Fibroblast of pulmonary artery (primary cell): ENCODE measurements at regions not wholly inside any gene's neighbourhood (a gene's known extent, or its start where the extent isn't known, plus 50 kb on each side); places are given as distances from the start of the nearest gene placed in this dataset.

Source experiments
- DNase-seq: peaks from one replicate; pipeline ENCODE4 v3.0.0-alpha.2; 2010; ENCODE audit warnings: low read depth
- H3K4me3 ChIP-seq: replicated peaks from 2 replicates; pipeline ENCODE4 v1.5.1; 2011; ENCODE audit warnings: low read depth, mild to moderate bottlenecking, control low read depth, low read length, moderate library complexity
- TF ChIP-seq, protein P1 (sequence below): IDR thresholded peaks from 2 replicates; pipeline ENCODE4 v1.5.1; 2011; ENCODE audit warnings: mild to moderate bottlenecking, control low read depth, low read length, inconsistent platforms; ENCODE audit errors: missing control alignments

DNA sequence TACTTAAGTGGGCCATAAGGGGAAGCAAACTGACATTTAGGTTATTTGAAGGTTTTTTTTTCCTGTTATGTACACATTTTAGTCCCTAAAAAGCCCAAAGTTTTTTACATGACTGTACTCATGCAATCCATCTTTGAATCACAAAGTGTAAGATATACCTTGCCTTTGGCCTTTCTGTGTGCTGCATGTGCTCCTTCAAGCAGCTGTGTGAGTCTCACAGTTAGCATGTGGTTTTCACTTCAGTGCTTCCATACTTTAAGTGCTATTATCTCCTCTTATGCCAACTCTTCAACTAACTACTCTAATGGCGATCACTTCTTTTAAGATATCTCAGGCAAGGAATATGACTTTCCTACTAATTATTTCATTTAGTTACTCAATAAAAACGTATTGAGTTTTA lies 597.1 kb upstream of the ACVR2A start:
- TF ChIP-seq, protein P1, sequence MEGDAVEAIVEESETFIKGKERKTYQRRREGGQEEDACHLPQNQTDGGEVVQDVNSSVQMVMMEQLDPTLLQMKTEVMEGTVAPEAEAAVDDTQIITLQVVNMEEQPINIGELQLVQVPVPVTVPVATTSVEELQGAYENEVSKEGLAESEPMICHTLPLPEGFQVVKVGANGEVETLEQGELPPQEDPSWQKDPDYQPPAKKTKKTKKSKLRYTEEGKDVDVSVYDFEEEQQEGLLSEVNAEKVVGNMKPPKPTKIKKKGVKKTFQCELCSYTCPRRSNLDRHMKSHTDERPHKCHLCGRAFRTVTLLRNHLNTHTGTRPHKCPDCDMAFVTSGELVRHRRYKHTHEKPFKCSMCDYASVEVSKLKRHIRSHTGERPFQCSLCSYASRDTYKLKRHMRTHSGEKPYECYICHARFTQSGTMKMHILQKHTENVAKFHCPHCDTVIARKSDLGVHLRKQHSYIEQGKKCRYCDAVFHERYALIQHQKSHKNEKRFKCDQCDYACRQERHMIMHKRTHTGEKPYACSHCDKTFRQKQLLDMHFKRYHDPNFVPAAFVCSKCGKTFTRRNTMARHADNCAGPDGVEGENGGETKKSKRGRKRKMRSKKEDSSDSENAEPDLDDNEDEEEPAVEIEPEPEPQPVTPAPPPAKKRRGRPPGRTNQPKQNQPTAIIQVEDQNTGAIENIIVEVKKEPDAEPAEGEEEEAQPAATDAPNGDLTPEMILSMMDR = no peak
- no peak for DNase-seq
- H3K4me3 ChIP-seq = no peak overlapping the region

DNA sequence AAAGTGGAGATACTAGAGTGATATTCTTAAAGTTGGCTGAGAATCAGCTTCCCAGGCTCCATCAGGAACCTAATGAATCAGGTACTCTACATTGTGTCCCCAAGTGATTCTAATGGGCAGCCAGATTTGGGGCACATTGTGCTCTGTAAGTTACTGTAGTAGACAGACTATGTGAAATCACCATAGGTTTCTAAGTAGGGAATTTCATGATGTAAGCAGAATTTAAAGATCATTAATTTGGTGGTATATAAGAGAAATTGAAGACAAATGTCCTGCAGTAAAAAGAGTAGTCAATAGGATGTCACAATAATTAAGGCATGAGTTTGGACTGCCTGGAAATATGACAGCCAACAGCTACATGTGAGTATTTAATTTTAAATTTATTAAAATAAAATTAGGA lies 602.4 kb upstream of the ACVR2A start:
- no peak for DNase-seq
- TF ChIP-seq, protein P1 = no peak
- no peak overlapping the region for H3K4me3 ChIP-seq

DNA sequence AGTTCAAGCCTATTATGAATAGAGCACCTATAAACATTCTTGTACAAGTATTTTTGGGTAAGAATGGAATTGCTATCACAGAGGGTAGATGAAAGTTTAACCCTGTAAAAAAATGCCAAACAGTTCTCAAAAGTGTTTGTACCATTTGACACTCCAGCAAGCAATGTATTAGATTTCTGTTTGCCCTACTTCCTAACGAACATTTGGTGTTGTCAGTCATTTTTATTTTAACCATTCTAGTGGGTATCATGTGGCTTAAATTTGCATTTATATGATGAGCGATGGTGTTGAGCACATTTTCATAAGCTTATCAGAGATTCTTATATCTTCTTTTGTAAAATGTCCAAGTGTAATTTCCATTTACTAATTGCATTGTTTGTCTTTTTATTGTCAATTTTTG lies 608.2 kb upstream of the ACVR2A start:
- TF ChIP-seq, protein P1 = no peak
- no peak overlapping the region for H3K4me3 ChIP-seq
- DNase-seq = no peak

DNA sequence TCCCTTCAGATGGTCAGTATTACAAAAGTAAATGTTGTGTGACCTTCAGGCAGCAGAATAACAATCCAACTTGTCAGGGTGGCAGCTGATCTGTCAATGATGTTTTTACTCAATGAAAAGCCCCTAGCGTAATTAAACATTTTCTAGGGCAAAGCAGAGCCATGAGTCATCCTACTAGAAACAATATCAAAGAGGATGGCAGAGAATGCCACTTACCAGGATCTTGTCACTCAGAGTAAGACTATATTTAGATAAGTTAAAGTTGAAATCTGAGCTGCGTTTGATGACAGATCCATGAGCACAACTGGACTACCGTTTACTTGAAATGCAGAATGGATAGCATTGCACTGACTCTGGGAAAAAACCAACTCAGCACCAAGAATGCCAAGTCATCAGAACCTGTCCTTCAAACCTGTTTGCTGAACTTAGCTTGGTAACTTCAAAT lies 612.6 kb upstream of the ACVR2A start:
- DNase-seq = no peak
- TF ChIP-seq, protein P1 = no peak
- H3K4me3 ChIP-seq = no peak overlapping the region

DNA sequence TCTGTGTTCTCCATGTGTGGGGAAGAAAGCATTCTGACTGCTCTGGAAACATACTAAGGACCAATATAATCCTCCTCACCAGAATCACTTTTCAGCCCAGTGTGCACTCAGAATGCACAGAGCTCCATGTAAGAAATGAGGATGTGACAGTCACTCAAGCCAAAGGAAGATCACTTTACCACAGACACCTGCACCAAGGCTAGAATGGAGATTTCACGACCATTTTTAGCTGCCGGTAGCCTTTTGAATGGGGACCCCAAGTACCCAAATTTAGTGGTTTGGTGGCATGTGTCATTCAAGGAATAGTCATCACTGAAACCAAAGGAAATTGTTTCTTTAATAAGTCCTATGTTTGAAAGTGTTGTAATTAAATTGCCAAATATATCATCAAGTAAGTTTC lies 613.2 kb upstream of the ACVR2A start:
- no peak overlapping the region for H3K4me3 ChIP-seq
- no peak for DNase-seq
- TF ChIP-seq, protein P1 = no peak

GRCh38 chr2:147231081-147231480 lies 613.7 kb upstream of the ACVR2A start:
- no peak overlapping the region for H3K4me3 ChIP-seq

DNA sequence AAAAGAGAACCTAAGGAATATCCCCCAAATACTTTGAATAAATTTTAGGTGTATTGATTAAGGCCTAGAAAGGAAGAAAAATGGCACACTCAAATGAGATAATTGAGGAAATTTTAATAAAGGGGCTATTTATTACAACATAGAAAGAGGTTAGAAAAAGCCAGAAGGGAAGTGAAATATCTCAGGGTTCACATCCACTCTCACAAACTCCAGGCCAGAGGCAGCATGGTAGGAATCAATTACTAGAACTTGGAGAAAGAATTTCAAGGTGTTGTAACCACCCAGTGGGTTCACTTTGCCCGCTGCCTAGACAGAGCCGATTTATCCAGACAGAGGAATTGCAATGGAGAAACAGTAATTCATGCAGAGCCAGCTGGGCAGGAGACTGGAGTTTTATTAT lies 617.5 kb upstream of the ACVR2A start:
- TF ChIP-seq, protein P1 = no peak

More at GRCh38 chr2:147231081-147231480, 613.7 kb upstream of the ACVR2A start:
- TF ChIP-seq, protein P1 = no peak
- no peak for DNase-seq

More for the DNA sequence above, 617.5 kb upstream of the ACVR2A start:
- DNase-seq = no peak
- no peak overlapping the region for H3K4me3 ChIP-seq
